ENCODE measurements at regions not wholly inside any gene's neighbourhood (a gene's known extent, or its start where the extent isn't known, plus 50 kb on each side); places are given as distances from the start of the nearest gene placed in this dataset.

DNA sequence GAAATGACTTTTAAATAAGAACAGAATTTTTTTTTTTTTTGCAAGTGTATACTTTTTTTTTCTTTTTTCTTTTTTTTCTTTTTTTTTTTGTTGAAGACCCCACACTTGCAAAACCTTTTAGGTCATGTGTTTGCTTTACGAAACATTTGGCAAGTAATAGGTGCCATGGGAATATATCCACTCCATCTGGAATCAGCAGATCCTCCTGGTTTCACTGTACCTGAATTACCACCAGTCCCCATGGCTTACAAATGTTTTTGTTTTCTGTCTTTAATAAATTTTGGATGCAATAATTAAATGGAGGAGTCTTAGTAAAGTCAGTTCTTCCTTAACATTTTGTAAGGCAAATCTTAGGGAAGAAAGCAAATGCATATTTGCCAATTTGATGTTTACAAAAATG is 559.7 kb upstream of the ZEB2 start:
- no peak for TF ChIP-seq ZNF18 (tag by site-specific recombination; IDR thresholded peaks at IDR 0.05)
- TF ChIP-seq HOXA7 (CRISPR knock-in tag; IDR thresholded peaks at IDR 0.05; ENCODE audit: borderline replicate concordance) = no peak
- TF ChIP-seq, protein P1, sequence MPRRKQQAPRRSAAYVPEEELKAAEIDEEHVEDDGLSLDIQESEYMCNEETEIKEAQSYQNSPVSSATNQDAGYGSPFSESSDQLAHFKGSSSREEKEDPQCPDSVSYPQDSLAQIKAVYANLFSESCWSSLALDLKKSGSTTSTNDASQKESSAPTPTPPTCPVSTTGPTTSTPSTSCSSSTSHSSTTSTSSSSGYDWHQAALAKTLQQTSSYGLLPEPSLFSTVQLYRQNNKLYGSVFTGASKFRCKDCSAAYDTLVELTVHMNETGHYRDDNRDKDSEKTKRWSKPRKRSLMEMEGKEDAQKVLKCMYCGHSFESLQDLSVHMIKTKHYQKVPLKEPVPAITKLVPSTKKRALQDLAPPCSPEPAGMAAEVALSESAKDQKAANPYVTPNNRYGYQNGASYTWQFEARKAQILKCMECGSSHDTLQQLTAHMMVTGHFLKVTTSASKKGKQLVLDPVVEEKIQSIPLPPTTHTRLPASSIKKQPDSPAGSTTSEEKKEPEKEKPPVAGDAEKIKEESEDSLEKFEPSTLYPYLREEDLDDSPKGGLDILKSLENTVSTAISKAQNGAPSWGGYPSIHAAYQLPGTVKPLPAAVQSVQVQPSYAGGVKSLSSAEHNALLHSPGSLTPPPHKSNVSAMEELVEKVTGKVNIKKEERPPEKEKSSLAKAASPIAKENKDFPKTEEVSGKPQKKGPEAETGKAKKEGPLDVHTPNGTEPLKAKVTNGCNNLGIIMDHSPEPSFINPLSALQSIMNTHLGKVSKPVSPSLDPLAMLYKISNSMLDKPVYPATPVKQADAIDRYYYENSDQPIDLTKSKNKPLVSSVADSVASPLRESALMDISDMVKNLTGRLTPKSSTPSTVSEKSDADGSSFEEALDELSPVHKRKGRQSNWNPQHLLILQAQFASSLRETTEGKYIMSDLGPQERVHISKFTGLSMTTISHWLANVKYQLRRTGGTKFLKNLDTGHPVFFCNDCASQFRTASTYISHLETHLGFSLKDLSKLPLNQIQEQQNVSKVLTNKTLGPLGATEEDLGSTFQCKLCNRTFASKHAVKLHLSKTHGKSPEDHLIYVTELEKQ (tag by site-specific recombination; IDR thresholded peaks at IDR 0.05; ENCODE audit: borderline replicate concordance) = no peak
- CTCF ChIA-PET = no interaction called here
- Histone ChIP-seq H3K9me3 (ENCODE audit: control insufficient read depth, insufficient read depth, low read depth, low read length) (no peaks in the 10 kb centered on the region), H3K4me3 (ENCODE audit: low read depth, low read length) (no peak overlapping the region), H3K36me3 (ENCODE audit: control insufficient read depth in 2 of 2, insufficient read depth in 1 of 2, low read length in 2 of 2) (no peaks in the 10 kb centered on the region), H3K27ac (ENCODE audit: extremely low read depth, low read depth, low read length) (no peak overlapping the region), H3K4me1 (ENCODE audit: control insufficient read depth, insufficient read depth, low read length) (no peaks in the 10 kb centered on the region; the same call in 1 of the 2 replicates)
- POLR2A ChIA-PET = no interaction called here

GRCh38 chr2:145078923-145079322 is 559.0 kb upstream of the ZEB2 start:
- TF ChIP-seq ZNF175 (tag by site-specific recombination; IDR thresholded peaks at IDR 0.05) (no peak), ZNF664 (tag by site-specific recombination; IDR thresholded peaks at IDR 0.05) (no peak), ZNF530 (tag by site-specific recombination; IDR thresholded peaks at IDR 0.05; ENCODE audit: low read depth) (no peak), ZNF792 (tag by site-specific recombination; IDR thresholded peaks at IDR 0.05) (no peak), TRIM28 (IDR thresholded peaks at IDR 0.05; ENCODE audit: borderline replicate concordance, low read length) (no peak), CTCF (tag by site-specific recombination; IDR thresholded peaks at IDR 0.05) (no peak), ZNF391 (tag by site-specific recombination; IDR thresholded peaks at IDR 0.05; ENCODE audit: borderline replicate concordance, low read depth) (no peak), ZBTB26 (tag by site-specific recombination; optimal IDR thresholded peaks at IDR 0.05) (no peak)
- Histone ChIP-seq H3K4me3 (ENCODE audit: low read depth, low read length) (no peak overlapping the region), H3K27ac (ENCODE audit: extremely low read depth, low read depth, low read length) (no peak overlapping the region), H3K9me3 (ENCODE audit: control insufficient read depth, insufficient read depth, low read depth, low read length) (no peaks in the 10 kb centered on the region), H3K36me3 (ENCODE audit: control insufficient read depth in 2 of 2, insufficient read depth in 1 of 2, low read length in 2 of 2) (no peaks in the 10 kb centered on the region), H3K4me1 (ENCODE audit: control insufficient read depth, insufficient read depth, low read length) (no peaks in the 10 kb centered on the region; the same call in 1 of the 2 replicates)
- CTCF ChIA-PET = no interaction called here
- POLR2A ChIA-PET = no interaction called here

- Histone ChIP-seq H3K4me1 (ENCODE audit: control insufficient read depth, insufficient read depth, low read length) (no peaks in the 10 kb centered on the region; the same call in 1 of the 2 replicates), H3K4me3 (ENCODE audit: low read depth, low read length) (no peak overlapping the region), H3K27ac (ENCODE audit: extremely low read depth, low read depth, low read length) (no peak overlapping the region), H3K36me3 (ENCODE audit: control insufficient read depth in 2 of 2, insufficient read depth in 1 of 2, low read length in 2 of 2) (no peaks in the 10 kb centered on the region), H3K9me3 (ENCODE audit: control insufficient read depth, insufficient read depth, low read depth, low read length) (no peaks in the 10 kb centered on the region)
- POLR2A ChIA-PET = interaction anchor here (0.6 kb wide), 1 partner anchor 109 kb away, joined by 3 read pairs; no protein-coding TSS in a partner anchor
- CTCF ChIA-PET = no interaction called here
- no peak for TF ChIP-seq ZNF266 (tag by site-specific recombination; IDR thresholded peaks at IDR 0.05; ENCODE audit: low read depth)
- no peak for TF ChIP-seq ZBTB20 (tag by site-specific recombination; IDR thresholded peaks at IDR 0.05)
- no peak for TF ChIP-seq ZNF324 (tag by site-specific recombination; IDR thresholded peaks at IDR 0.05)
- TF ChIP-seq BCL11A (tag by site-specific recombination; IDR thresholded peaks at IDR 0.05; ENCODE audit: low read depth) = no peak
- no peak for TF ChIP-seq ZNF24 (tag by site-specific recombination; IDR thresholded peaks at IDR 0.05)
- TF ChIP-seq ZNF341 (tag by site-specific recombination; IDR thresholded peaks at IDR 0.05; ENCODE audit: low read depth) = no peak
- TF ChIP-seq ZNF610 (tag by site-specific recombination; IDR thresholded peaks at IDR 0.05; ENCODE audit: borderline replicate concordance) = no peak
- no peak for TF ChIP-seq ZNF510 (tag by site-specific recombination; IDR thresholded peaks at IDR 0.05; ENCODE audit: insufficient replicate concordance)
- TF ChIP-seq MYNN (tag by site-specific recombination; IDR thresholded peaks at IDR 0.05; ENCODE audit: borderline replicate concordance) = no peak
- TF ChIP-seq GLIS1 (tag by site-specific recombination; IDR thresholded peaks at IDR 0.05) = no peak
- TF ChIP-seq ZNF184 (tag by site-specific recombination; IDR thresholded peaks at IDR 0.05) = no peak
- TF ChIP-seq ZBTB44 (tag by site-specific recombination; IDR thresholded peaks at IDR 0.05) = no peak
- TF ChIP-seq ZNF747 (tag by site-specific recombination; IDR thresholded peaks at IDR 0.05) = no peak
These were observed 556.2 kb upstream of the ZEB2 start for GRCh38 chr2:145076085-145076484.

Measured in HEK293 (cell line).